IMR-90 (cell line): ENCODE measurements at regions not wholly inside any gene's neighbourhood (a gene's known extent, or its start where the extent isn't known, plus 50 kb on each side); places are given as distances from the start of the nearest gene placed in this dataset.

Experiments
- ATAC-seq: fragments of 200-7000 bp; cut with Tn5 transposase; 2 replicates; pipeline ENCODE4 v1.9.1; 2020; ENCODE audit warnings: low read depth, mild to moderate bottlenecking, moderate library complexity
- BruUV-seq: library from RNA; stranded (reverse); fragments of 400-500 nt; replicated peaks from 2 replicates; lab custom pipeline; 2021; lab: Mats Ljungman, UMichigan
- CTCF ChIA-PET: fragments of 300-600 bp; formaldehyde crosslinking; extraction: SDS; loops from one replicate; lab custom pipeline; 2021; ENCODE audit warnings: antibody characterized with exemption; lab: Yijun Ruan, JAX
- POLR2A ChIA-PET: fragments of 300-600 bp; sonication (Branson Sonifier 250); formaldehyde crosslinking; loops from one replicate; lab custom pipeline; 2022; ENCODE audit warnings: antibody characterized with exemption; ENCODE audit not compliant: unreplicated experiment; lab: Charles Lee
- DNase-seq: peaks from one replicate; pipeline ENCODE4 v3.0.0; 2013
- H2AFZ ChIP-seq: replicated peaks from 2 replicates; pipeline ENCODE3; 2013; ENCODE audit warnings: low read length, mild to moderate bottlenecking; ENCODE audit not compliant: poor library complexity
- H2AK5ac ChIP-seq: 2 replicates; pipeline ENCODE4 v1.6.1; 2013; ENCODE audit warnings: low read depth, low read length, inconsistent platforms
- H2AK9ac ChIP-seq: replicated peaks from 2 replicates; pipeline ENCODE3; 2013; ENCODE audit warnings: mild to moderate bottlenecking, low read depth, low read length, moderate library complexity; ENCODE audit not compliant: poor library complexity
- H2BK120ac ChIP-seq: 2 replicates; pipeline ENCODE4 v1.6.1; 2013; ENCODE audit warnings: low read depth, low read length, inconsistent platforms
- H2BK15ac ChIP-seq: 3 replicates; pipeline ENCODE4 v1.6.1; 2013; ENCODE audit warnings: low read depth, low read length, inconsistent platforms
- H2BK20ac ChIP-seq: 2 replicates; pipeline ENCODE4 v1.6.1; 2013; ENCODE audit warnings: low read depth, mild to moderate bottlenecking, inconsistent platforms, low read length, moderate library complexity
- H2BK5ac ChIP-seq: 2 replicates; pipeline ENCODE4 v1.6.1; 2013; ENCODE audit warnings: mild to moderate bottlenecking, low read depth, low read length, inconsistent platforms; ENCODE audit not compliant: poor library complexity, severe bottlenecking
- H3K14ac ChIP-seq: replicated peaks from 2 replicates; pipeline ENCODE4 v1.6.1; 2013; ENCODE audit warnings: low read depth, low read length, inconsistent platforms
- H3K18ac ChIP-seq: 2 replicates; pipeline ENCODE4 v1.6.1; 2013; ENCODE audit warnings: low read depth, low read length, control low read depth
- H3K23ac ChIP-seq: 2 replicates; pipeline ENCODE4 v1.6.1; 2013; ENCODE audit warnings: low read depth, low read length, inconsistent platforms
- H3K27ac ChIP-seq: 2 replicates; pipeline ENCODE4 v1.5.1; 2013; ENCODE audit warnings: mild to moderate bottlenecking, control low read depth, low read length; ENCODE audit not compliant: insufficient read depth
- H3K27me3 ChIP-seq: 2 replicates; pipeline ENCODE4 v1.6.1; 2013; ENCODE audit warnings: low read length; ENCODE audit not compliant: control insufficient read depth, insufficient read depth
- H3K36me3 ChIP-seq: 2 replicates; pipeline ENCODE4 v1.6.1; 2013; ENCODE audit warnings: low read length, mixed read lengths; ENCODE audit not compliant: control insufficient read depth, insufficient read depth
- H3K4ac ChIP-seq: 2 replicates; pipeline ENCODE4 v1.6.1; 2013; ENCODE audit warnings: low read depth, low read length, inconsistent platforms
- H3K4me1 ChIP-seq: 2 replicates; pipeline ENCODE4 v1.6.1; 2013; ENCODE audit warnings: low read length, mixed read lengths; ENCODE audit not compliant: control insufficient read depth, insufficient read depth
- H3K4me2 ChIP-seq: 2 replicates; pipeline ENCODE4 v1.6.1; 2013; ENCODE audit warnings: low read depth, mild to moderate bottlenecking, control low read depth, low read length, moderate library complexity
- H3K4me3 ChIP-seq: 2 replicates; pipeline ENCODE4 v1.5.1; 2013; ENCODE audit warnings: low read depth, mild to moderate bottlenecking, control low read depth, low read length, moderate library complexity; ENCODE audit not compliant: insufficient read depth
- H3K56ac ChIP-seq: 2 replicates; pipeline ENCODE4 v1.6.1; 2013; ENCODE audit warnings: low read length, inconsistent platforms; ENCODE audit not compliant: insufficient read depth; ENCODE audit errors: extremely low read depth
- H3K79me1 ChIP-seq, 2 experiments: 2 replicates each; pipeline ENCODE4 v1.6.1; 2013; ENCODE audit warnings: low read length in 2 of 2, inconsistent platforms in 1 of 2, low read depth in 1 of 2
- H3K9ac ChIP-seq: 2 replicates; pipeline ENCODE4 v1.6.1; 2013; ENCODE audit warnings: low read depth, low read length, control low read depth
- H3K9me1 ChIP-seq: 2 replicates; pipeline ENCODE4 v1.6.1; 2013; ENCODE audit warnings: low read length, inconsistent platforms; ENCODE audit not compliant: insufficient read depth
- H3K9me3 ChIP-seq: 2 replicates; pipeline ENCODE4 v1.6.1; 2013; ENCODE audit warnings: low read length; ENCODE audit not compliant: control insufficient read depth, insufficient read depth
- H4K20me1 ChIP-seq: 2 replicates; pipeline ENCODE4 v1.6.1; 2013; ENCODE audit warnings: low read length, inconsistent platforms; ENCODE audit not compliant: insufficient read depth
- H4K5ac ChIP-seq: 2 replicates; pipeline ENCODE4 v1.6.1; 2013; ENCODE audit warnings: mild to moderate bottlenecking, low read depth, low read length, control low read depth
- H4K8ac ChIP-seq, 2 experiments: 2 replicates each; pipeline ENCODE4 v1.6.1; 2013; ENCODE audit warnings: low read depth in 2 of 2, low read length in 2 of 2, control low read depth in 1 of 2, inconsistent platforms in 1 of 2
- H4K91ac ChIP-seq: 2 replicates; pipeline ENCODE4 v1.6.1; 2013; ENCODE audit warnings: low read depth, low read length, inconsistent platforms; ENCODE audit not compliant: insufficient read depth
- BHLHE40 ChIP-seq: fragments of 150-350 bp; IDR thresholded peaks from 2 replicates; pipeline ENCODE4 v1.6.1; 2016; ENCODE audit warnings: mild to moderate bottlenecking, low read depth, low read length
- NFE2L2 ChIP-seq: fragments of 150-350 bp; IDR thresholded peaks from 2 replicates; pipeline ENCODE4 v1.6.1; 2016; ENCODE audit warnings: low read depth, mild to moderate bottlenecking, low read length
- POLR2A ChIP-seq: IDR thresholded peaks from 2 replicates; pipeline ENCODE4 v1.6.1; 2012; ENCODE audit warnings: mild to moderate bottlenecking, low read depth, low read length
- RCOR1 ChIP-seq: IDR thresholded peaks from 2 replicates; pipeline ENCODE4 v1.6.1; 2012; ENCODE audit warnings: mild to moderate bottlenecking, low read length, improper control_type of control experiment; ENCODE audit not compliant: insufficient replicate concordance
- RFX5 ChIP-seq: IDR thresholded peaks from 2 replicates; pipeline ENCODE4 v1.8.0; 2012; ENCODE audit warnings: low read depth, mild to moderate bottlenecking, low read length, moderate library complexity
- SMC3 ChIP-seq: fragments of 150-350 bp; IDR thresholded peaks from 2 replicates; pipeline ENCODE4 v1.6.1; 2016; ENCODE audit warnings: low read depth, mild to moderate bottlenecking, antibody characterized with exemption, low read length, moderate library complexity
- USF2 ChIP-seq: fragments of 150-350 bp; IDR thresholded peaks from 2 replicates; pipeline ENCODE4 v1.6.1; 2017; ENCODE audit warnings: mild to moderate bottlenecking, antibody characterized with exemption, low read length, low read depth
- WGBS, 2 experiments: methylation state at CpG; one replicate each; pipeline versions ENCODE4 v1.1.5 to v1.1.7; 2013; ENCODE audit warnings: missing lambda C conversion rate in 2 of 2; ENCODE audit not compliant: insufficient read length in 1 of 2; ENCODE audit errors: extremely low coverage in 2 of 2; 5-methylcytosine and 5-hydroxymethylcytosine counted together
- dilution Hi-C: fragments of 300-500 bp; cut with HindIII; formaldehyde crosslinking; loops from one replicate; pipeline ENCODE4 v1.14.3; 2018; ENCODE audit warnings: low sequenced_read_pairs; ENCODE audit not compliant: unreplicated experiment
- in situ Hi-C: fragments of 300-500 bp; cut with MboI; formaldehyde crosslinking; loops from 3 replicates; pipeline ENCODE4 v1.14.3; 2019; ENCODE audit warnings: low sequenced_read_pairs, inconsistent platforms, mixed read lengths
- intact Hi-C: fragments of 100-400 bp; cut with micrococcal nuclease; formaldehyde crosslinking; loops from 2 replicates; pipeline ENCODE4 v1.10.0; 2022

- H3K9me3 ChIP-seq, result peaks cover under 1% of the 10 kb centered on the region; the same call in 1 of the 2 replicates
- H3K27me3 ChIP-seq, result no peaks in the 10 kb centered on the region
- no TSS peak for BruUV-seq
- ChIA-PET CTCF (no interaction called here), POLR2A (no interaction called here)
- no peaks in the 10 kb centered on the region for H4K20me1 ChIP-seq
- no peaks in the 10 kb centered on the region for H3K9me1 ChIP-seq
- no peaks in the 10 kb centered on the region for H3K79me1 ChIP-seq
- no peak overlapping the region for H3K4me2 ChIP-seq
- ATAC-seq, result no peak
- H3K4ac ChIP-seq, result no peak overlapping the region
- H3K27ac ChIP-seq, result no peak overlapping the region
- in situ Hi-C loops (no loop called here), dilution Hi-C loops (no loop called here), intact Hi-C loops (no loop called here)
- no peak overlapping the region for H3K14ac ChIP-seq
- H2AFZ ChIP-seq, result no peak overlapping the region
- H2BK20ac ChIP-seq, result no peak overlapping the region
- H3K56ac ChIP-seq, result no peak overlapping the region
- no peak overlapping the region for H2AK9ac ChIP-seq
- H4K5ac ChIP-seq, result no peak overlapping the region
- H3K4me3 ChIP-seq, result no peak overlapping the region
- no peaks in the 10 kb centered on the region for H3K4me1 ChIP-seq
- TF ChIP-seq NFE2L2 (no peak), BHLHE40 (no peak), RCOR1 (no peak), RFX5 (no peak), SMC3 (no peak), POLR2A (no peak), USF2 (no peak)
- no peak overlapping the region for H2AK5ac ChIP-seq
- H4K91ac ChIP-seq, result no peak overlapping the region
- WGBS, 2 experiments, result 100% methylated on average over 1 of the region's 4 CpGs; no CpG with 5 or more reads in 1 of the 2 experiments
- H3K23ac ChIP-seq, result no peak overlapping the region
- H2BK120ac ChIP-seq, result no peak overlapping the region
- no peak overlapping the region for H3K9ac ChIP-seq
- no peak overlapping the region for H2BK15ac ChIP-seq
- no peaks in the 10 kb centered on the region for H3K36me3 ChIP-seq
- H2BK5ac ChIP-seq, result no peak overlapping the region
- no peak for DNase-seq
- H3K18ac ChIP-seq, result no peak overlapping the region
- H4K8ac ChIP-seq, result no peak overlapping the region
Measured at GRCh38 chr3:80553211-80553610, 785.4 kb upstream of the ROBO1 start.
